ENCODE measurements at regions not wholly inside any gene's neighbourhood (a gene's known extent, or its start where the extent isn't known, plus 50 kb on each side); places are given as distances from the start of the nearest gene placed in this dataset.

DNA sequence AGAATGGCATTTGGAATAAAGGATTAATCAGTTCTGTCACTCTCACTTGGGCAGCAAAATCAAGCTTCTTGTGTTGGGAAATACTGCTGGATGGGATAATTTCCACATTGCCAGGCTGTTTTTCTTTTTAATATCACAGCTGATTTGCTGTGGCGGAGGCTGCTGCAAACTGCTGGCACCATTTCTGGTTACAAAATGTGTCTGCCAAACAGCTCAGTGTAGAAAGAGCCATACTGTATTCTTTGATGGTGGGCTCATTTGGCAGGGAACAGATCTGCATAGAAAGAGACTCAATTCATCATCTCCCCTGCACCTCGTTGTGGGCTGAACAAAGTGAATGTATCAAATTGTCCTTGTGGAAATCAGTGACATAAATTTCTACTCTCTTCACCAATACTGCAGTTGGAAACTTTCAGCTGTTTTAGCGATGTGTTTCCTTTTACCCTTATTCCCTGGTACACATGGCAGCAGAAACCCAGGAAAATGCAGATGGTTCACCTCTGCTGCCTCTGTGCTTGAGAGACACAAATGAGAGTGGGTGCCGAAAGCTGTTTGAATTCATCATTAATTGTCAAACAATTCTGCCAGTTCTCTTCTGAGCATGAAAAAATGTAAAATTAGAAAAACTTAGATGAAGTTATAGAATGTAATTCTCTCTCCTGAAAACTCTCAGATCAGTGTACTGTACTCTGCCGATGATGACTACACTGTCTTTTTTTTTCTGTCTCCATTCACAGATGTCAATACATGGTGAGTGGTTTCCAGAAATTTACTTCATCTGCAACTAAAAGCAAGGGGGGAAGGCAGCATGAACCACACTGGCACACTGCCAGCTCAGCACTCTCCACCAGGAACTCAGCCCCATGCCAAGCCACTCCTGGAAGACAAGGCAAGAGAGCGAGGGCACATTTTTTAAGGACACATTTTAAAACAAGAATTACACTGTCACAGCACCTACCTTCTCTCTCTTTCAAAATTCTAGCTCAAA is 75.0 kb downstream of the HMHB1 start:
- Histone ChIP-seq H3K36me3 (ENCODE audit: control insufficient read depth, insufficient read depth, low read length) (no peaks in the 10 kb centered on the region), H3K4me3 (replicated peaks; ENCODE audit: low read depth, low read length) (no peak overlapping the region), H3K27me3 (replicated peaks; ENCODE audit: control insufficient read depth, insufficient read depth, low read length) (no peaks in the 10 kb centered on the region)
- DNase-seq (ENCODE audit: extremely low read depth, insufficient read length), result no peak
- TF ChIP-seq, protein P1, sequence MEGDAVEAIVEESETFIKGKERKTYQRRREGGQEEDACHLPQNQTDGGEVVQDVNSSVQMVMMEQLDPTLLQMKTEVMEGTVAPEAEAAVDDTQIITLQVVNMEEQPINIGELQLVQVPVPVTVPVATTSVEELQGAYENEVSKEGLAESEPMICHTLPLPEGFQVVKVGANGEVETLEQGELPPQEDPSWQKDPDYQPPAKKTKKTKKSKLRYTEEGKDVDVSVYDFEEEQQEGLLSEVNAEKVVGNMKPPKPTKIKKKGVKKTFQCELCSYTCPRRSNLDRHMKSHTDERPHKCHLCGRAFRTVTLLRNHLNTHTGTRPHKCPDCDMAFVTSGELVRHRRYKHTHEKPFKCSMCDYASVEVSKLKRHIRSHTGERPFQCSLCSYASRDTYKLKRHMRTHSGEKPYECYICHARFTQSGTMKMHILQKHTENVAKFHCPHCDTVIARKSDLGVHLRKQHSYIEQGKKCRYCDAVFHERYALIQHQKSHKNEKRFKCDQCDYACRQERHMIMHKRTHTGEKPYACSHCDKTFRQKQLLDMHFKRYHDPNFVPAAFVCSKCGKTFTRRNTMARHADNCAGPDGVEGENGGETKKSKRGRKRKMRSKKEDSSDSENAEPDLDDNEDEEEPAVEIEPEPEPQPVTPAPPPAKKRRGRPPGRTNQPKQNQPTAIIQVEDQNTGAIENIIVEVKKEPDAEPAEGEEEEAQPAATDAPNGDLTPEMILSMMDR (IDR thresholded peaks at IDR 0.05; ENCODE audit: insufficient read depth, low read length, poor library complexity, severe bottlenecking), result no peak

DNA sequence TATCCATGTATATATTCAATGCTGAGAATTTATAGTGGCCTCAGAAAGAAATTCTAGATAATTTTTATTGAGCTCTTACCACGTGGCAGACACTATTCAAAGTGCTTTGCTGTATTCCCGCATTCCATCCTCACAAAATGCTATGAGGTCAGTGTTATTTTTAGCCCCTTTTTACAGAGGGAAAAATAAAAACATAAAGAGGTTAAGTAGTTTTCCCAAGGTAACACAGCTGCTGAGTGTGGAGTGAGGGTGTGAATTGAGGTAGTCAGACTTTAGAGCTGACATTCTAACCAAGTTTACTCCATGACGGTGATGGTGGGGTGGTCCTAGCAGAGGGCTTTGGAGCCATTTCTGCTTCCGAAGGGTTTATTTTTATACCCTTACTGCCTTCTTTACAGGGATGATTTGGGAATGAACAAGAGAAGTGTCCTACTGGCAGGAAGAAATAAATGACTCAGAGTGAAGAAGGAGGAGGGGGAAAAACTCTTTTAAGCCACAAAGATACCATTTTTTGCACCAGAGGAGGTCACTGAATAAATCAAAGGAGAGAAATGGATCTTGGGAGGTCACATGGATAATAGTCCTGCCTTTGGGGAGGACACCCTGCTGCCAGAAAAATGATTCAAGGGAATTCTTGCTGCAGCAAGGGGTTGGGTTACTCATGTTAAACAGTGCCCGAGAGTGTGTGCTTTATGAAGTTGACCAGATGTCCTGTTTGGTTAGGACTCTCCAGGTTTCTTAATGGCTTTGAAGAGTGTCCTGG is 76.1 kb downstream of the HMHB1 start:
- H3K36me3 ChIP-seq (ENCODE audit: control insufficient read depth, insufficient read depth, low read length), result no peaks in the 10 kb centered on the region
- H3K27me3 ChIP-seq (replicated peaks; ENCODE audit: control insufficient read depth, insufficient read depth, low read length), result no peaks in the 10 kb centered on the region
- H3K4me3 ChIP-seq (replicated peaks; ENCODE audit: low read depth, low read length), result no peak overlapping the region
- TF ChIP-seq, protein P1 (IDR thresholded peaks at IDR 0.05; ENCODE audit: insufficient read depth, low read length, poor library complexity, severe bottlenecking), result no peak
- DNase-seq (ENCODE audit: extremely low read depth, insufficient read length), result no peak

DNA sequence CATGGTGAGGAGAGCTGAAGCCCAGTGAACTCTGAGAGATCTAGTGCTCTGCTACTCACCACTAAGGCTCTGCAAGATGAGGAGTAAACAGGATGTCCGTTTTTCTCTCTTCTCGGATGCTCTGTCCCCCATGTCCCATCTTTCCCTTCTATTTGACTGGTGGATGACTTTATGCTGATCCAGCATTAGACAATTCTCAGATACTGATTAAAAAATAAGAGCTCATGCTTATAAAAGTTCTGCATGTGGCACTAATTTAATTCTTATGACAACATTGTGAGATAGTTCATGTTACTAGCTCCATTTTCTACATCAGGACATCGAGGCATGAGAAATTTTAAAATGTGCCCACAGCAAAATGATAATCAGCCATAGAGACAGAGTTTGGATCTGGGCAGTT is 77.0 kb downstream of the HMHB1 start:
- TF ChIP-seq, protein P1 (IDR thresholded peaks at IDR 0.05; ENCODE audit: insufficient read depth, low read length, poor library complexity, severe bottlenecking), result no peak
- DNase-seq (ENCODE audit: extremely low read depth, insufficient read length), result no peak
- Histone ChIP-seq H3K27me3 (replicated peaks; ENCODE audit: control insufficient read depth, insufficient read depth, low read length) (no peaks in the 10 kb centered on the region), H3K4me3 (replicated peaks; ENCODE audit: low read depth, low read length) (no peak overlapping the region), H3K36me3 (ENCODE audit: control insufficient read depth, insufficient read depth, low read length) (no peaks in the 10 kb centered on the region)

DNA sequence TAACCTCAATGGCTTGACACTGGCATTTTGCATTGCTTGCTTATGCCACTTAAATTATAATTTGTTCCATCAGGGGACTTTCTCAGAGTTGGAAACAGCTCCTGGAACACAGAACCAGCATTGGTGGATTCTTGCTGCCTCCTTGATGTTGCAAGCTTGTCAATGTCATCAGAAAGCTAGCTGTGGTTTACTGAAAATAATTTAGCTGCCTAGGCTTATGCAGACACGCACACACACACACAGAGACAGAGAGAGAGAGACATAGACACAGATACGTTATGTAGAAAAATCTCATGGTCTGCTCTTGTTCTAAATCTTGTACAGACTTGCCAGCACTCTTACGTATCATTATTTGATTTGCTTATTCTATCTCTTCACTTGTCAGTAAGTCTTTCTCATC is 78.0 kb downstream of the HMHB1 start:
- TF ChIP-seq, protein P1 (IDR thresholded peaks at IDR 0.05; ENCODE audit: insufficient read depth, low read length, poor library complexity, severe bottlenecking), result no peak
- H3K4me3 ChIP-seq (replicated peaks; ENCODE audit: low read depth, low read length), result no peak overlapping the region
- no peak for DNase-seq (ENCODE audit: extremely low read depth, insufficient read length)
- H3K36me3 ChIP-seq (ENCODE audit: control insufficient read depth, insufficient read depth, low read length), result no peaks in the 10 kb centered on the region
- no peaks in the 10 kb centered on the region for H3K27me3 ChIP-seq (replicated peaks; ENCODE audit: control insufficient read depth, insufficient read depth, low read length)

DNA sequence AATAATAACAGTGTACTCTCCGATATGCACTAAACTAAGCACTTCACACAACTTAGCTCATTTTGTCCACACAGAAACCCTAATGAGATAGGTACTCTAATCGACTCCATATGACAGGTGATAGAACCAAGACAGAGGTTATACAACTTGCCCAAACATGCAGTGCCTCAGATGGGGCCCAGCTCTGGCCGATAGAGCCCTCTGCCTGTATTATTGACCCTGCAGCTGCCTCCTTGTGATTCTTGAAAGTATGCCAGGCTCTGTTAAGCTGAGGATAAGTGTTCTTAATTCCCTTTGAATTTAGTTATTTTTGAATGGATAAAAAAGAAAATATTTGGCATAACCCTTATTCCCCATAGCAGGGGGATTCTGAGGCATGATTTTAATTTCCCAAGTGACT is 78.5 kb downstream of the HMHB1 start:
- Histone ChIP-seq H3K4me3 (replicated peaks; ENCODE audit: low read depth, low read length) (no peak overlapping the region), H3K36me3 (ENCODE audit: control insufficient read depth, insufficient read depth, low read length) (no peaks in the 10 kb centered on the region), H3K27me3 (replicated peaks; ENCODE audit: control insufficient read depth, insufficient read depth, low read length) (no peaks in the 10 kb centered on the region)
- DNase-seq (ENCODE audit: extremely low read depth, insufficient read length), result no peak
- TF ChIP-seq, protein P1 (IDR thresholded peaks at IDR 0.05; ENCODE audit: insufficient read depth, low read length, poor library complexity, severe bottlenecking), result no peak
